ENCODE measurements at regions not wholly inside any gene's neighbourhood (a gene's known extent, or its start where the extent isn't known, plus 50 kb on each side); places are given as distances from the start of the nearest gene placed in this dataset.

- H3K9me3 ChIP-seq (ENCODE audit: control insufficient read depth in 1 of 2, insufficient read depth in 1 of 2, low read depth in 1 of 2, low read length in 2 of 2), result no peaks in the 10 kb centered on the region
- H3K27me3 ChIP-seq (ENCODE audit: insufficient read depth, low read length), result peaks cover 9% of the 10 kb centered on the region; the same call in 1 of the 2 replicates
- H3K9me2 ChIP-seq (ENCODE audit: insufficient read depth), result no peaks in the 10 kb centered on the region
- POLR2A ChIA-PET, result no interaction called here
- H3K36me3 ChIP-seq (ENCODE audit: control insufficient read depth in 1 of 2, insufficient read depth in 2 of 2, low read length in 2 of 2), result no peaks in the 10 kb centered on the region
- TF ChIP-seq TCF7L2 (IDR thresholded peaks at IDR 0.05; ENCODE audit: borderline replicate concordance, extremely low read depth, insufficient read depth, insufficient read length) (no peak), SIN3A (IDR thresholded peaks at IDR 0.05; ENCODE audit: low read depth) (no peak), EGR1 (IDR thresholded peaks at IDR 0.05; ENCODE audit: low read depth) (no peak), SP1 (IDR thresholded peaks at IDR 0.05; ENCODE audit: low read depth) (no peak), CEBPB (IDR thresholded peaks at IDR 0.05; ENCODE audit: low read depth) (no peak), ELF1 (IDR thresholded peaks at IDR 0.05; ENCODE audit: borderline replicate concordance, low read depth) (no peak), ZFX (IDR thresholded peaks at IDR 0.05) (no peak), CBX3 (IDR thresholded peaks at IDR 0.05; ENCODE audit: low read depth) (no peak), POLR2A (IDR thresholded peaks at IDR 0.05; ENCODE audit: borderline replicate concordance, extremely low read depth, insufficient read depth, insufficient read length) (no peak), ATF3 (IDR thresholded peaks at IDR 0.05) (no peak), CTCF (IDR thresholded peaks at IDR 0.05 in 2 of 3, conservative IDR thresholded peaks at IDR 0.05 in 1 of 3; ENCODE audit: borderline replicate concordance in 1 of 3, insufficient read depth in 1 of 3, low read depth in 2 of 3, low read length in 2 of 3) (no peak)
- no peaks in the 10 kb centered on the region for H3K4me1 ChIP-seq (ENCODE audit: control insufficient read depth in 1 of 2, insufficient read depth in 2 of 2, low read length in 2 of 2)
- intact Hi-C loops (cut with micrococcal nuclease), result no loop called here
- no peak overlapping the region for H3K4me2 ChIP-seq (ENCODE audit: low read length)
- no TSS peak for BruUV-seq (replicated peaks)
- no peak overlapping the region for H2AFZ ChIP-seq (ENCODE audit: low read depth, low read length, poor library complexity, severe bottlenecking)
- H3K79me2 ChIP-seq (ENCODE audit: insufficient read depth, low read length), result no peaks in the 10 kb centered on the region
- no peak overlapping the region for H3K4me3 ChIP-seq (replicated peaks in 1 of 2; ENCODE audit: low read depth in 1 of 2, low read length in 2 of 2)
- no peak overlapping the region for H3K9ac ChIP-seq (ENCODE audit: low read length)
- CTCF ChIA-PET, result no interaction called here
- DNase-seq (ENCODE audit: low read depth, low spot score) (no peak), ATAC-seq (no peak)
- RAD21 ChIA-PET (ENCODE audit: low non-redundant PET in 1 of 2, low total read pairs in 2 of 2, uncharacterized antibody in 2 of 2, unreplicated experiment in 2 of 2), result no interaction called here
- no peak overlapping the region for H3K27ac ChIP-seq (ENCODE audit: low read depth, low read length)
- H4K20me1 ChIP-seq (ENCODE audit: insufficient read depth), result no peaks in the 10 kb centered on the region
Measured at GRCh38 chr18:985212-985661, 80.6 kb downstream of the ADCYAP1 start.
